ENCODE measurements at regions not wholly inside any gene's neighbourhood (a gene's known extent, or its start where the extent isn't known, plus 50 kb on each side); places are given as distances from the start of the nearest gene placed in this dataset.
"Not testable (repeated sequence)": the region's sequence is repeated elsewhere in the genome, so short reads cannot be mapped to it uniquely, and the experiment has no call there.

DNA sequence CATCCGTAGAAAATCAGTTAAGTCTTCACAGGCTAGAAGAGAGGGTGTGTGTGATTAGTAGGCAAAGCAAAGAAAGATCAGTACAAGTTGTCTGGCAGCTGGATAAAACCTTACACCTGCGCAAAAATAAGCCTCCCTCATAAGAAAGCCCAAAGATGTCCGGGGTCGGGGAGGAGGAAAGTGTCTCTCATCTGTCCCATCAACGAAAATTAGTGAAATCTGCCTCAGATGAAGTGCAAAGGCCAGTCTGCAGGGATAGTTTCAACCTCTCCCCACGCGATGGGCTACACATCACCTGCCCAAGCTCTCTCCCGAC, 333.9 kb downstream of the SRGAP2C start:
- DNase-seq, result no peak

DNA sequence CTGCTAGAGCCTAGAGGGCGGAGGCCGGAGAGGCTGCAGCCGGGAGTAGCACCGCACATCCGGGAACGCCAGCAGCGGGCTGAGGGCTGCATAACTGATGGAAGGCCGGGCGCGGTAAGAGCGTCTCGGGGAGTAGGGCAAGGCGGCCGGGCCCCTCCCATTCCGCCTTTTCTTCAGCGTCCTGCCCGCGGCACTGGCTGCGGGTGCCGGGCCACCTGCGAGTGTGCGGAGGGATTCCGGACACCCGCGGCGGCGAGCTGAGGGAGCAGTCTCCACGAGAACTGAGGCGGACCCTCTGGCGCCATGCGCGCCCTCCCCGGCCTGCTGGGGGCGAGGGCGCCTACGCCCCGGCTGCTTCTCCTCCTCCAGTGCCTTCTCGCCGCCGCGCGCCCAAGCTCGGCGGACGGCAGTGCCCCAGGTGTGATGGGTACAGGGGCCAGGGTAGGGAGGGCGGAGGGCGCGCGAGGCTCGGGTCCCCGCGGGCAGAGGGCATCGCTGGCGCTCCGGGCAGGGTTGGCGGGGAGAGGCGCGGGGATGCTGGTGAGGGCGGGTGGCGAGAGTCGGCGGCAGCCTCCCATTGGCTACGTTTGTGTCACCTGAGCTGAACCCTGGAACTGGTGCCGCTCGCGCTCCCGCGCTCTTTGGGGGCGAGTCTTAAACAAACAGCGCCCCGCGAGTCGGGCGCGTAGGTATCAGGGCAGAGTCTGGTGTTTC, 334.4 kb downstream of the SRGAP2C start:
- peak in 57 of 58 donors; percentile 2 to 83 (median 58) for DNase-seq

DNA sequence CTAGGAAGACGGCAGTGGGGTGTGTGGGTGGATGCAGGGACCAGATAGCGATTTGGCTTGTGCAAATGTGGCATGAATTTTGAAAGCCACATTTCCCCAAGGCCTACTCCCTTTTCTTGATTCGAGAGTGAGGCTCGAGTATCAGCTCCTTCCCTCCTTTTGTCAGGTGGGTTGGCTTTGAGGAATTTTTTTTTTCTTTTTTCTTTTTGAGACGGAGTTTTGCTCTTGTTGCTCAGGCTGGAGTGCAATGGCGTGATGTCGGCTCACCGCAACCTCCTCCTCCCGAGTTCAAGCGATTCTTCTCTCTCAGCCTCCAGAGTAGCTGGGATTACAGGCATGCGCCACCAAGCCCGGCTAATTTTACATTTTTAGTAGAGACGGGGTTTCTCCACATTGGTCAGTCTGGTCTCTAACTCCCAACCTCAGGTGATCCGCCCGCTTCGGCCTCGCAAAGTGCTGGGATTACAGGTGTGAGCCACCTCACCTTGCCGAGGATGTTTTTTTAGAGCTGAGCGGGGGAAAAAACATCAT, 335.0 kb downstream of the SRGAP2C start:
- peak in 1 of 58 donors; percentile 12 for DNase-seq

DNA sequence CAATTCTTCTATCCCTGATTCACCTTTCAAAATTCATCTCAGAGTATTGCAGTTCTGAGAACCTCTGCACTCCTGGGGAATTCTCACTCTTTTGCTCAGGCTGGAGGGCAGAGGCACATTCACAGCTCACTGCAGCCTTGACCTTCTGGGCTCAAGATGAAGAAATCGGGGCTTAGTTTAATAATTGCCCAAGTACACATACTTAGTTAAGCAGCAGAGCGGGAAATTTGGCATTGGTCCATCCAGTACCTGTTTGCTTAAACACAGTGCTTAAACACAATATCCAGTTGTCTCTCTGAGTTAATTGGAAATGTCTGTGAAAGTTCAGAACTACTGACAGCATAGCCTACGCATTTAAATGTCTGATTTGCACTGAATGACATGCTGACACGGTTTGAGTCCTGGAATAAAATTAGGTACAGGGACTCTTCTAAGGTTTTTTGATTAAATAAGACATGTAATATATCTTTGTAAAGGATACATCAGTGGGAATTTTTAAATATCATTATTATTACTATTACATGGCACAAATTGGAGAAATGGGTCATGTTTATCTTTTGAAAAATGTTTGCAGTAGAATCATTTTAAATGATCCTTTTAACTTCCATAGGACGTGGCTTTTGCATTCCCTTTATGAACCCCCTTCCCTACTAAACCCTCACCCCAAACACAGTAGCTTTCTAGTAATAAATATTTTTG, 337.4 kb downstream of the SRGAP2C start:
- DNase-seq, result no peak

DNA sequence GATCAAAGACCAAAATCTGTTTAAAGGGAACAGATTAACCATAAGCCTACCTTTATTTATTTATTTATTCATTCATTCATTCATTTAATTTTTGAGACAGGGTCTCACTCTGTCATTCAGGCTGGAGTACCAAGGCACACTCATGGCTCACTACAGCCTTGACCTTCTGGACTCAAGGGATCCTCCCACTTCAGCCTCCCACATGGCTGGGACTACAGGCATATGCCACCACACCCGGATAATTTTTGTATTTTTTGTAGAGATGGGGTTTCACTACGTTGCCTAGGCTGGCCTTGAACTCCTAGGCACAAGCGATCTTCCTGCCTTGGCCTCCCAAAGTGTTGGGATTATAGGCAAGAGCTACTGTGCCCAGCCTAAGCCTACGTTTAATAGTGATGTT, 338.3 kb downstream of the SRGAP2C start:
- not testable (repeated sequence) for DNase-seq

DNA sequence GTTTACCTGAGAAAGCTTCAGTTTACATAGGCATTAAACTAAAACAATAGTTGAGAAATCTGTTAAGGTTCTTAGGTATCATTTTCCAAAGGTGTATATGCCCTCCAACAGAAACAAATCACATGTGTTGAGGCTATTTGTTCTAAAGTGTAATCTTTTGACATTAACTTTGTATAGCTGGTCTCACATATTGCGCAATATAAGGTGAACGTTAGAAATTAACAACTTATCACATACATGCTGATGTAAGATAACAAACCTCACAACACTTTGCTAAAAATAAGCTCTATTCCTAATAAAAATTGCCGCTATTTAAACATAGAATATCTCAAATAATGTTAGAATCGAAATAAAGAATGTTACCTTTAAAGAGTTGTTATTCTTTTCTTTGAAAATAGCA, 340.6 kb downstream of the SRGAP2C start:
- DNase-seq, result no peak

DNA sequence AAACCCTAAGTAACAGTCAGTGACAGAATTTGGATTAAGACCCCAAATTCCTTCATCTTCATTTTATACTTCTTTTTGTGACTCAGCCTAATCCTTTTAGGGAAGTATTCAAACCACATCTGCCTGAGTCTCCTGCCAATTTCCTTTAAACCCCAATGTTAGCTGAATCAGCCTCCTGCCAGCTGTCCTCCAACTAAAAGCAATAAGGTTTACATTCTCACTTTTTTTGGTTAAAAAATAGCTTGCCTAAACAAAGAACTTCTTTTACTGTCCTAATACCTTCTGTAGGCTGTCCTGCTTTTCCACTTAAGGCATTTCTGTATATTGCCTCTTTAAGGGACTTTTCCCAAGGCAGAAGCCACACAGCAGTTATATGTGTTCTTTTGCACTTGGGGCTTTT, 344.2 kb downstream of the SRGAP2C start:
- not testable (repeated sequence) for DNase-seq

DNA sequence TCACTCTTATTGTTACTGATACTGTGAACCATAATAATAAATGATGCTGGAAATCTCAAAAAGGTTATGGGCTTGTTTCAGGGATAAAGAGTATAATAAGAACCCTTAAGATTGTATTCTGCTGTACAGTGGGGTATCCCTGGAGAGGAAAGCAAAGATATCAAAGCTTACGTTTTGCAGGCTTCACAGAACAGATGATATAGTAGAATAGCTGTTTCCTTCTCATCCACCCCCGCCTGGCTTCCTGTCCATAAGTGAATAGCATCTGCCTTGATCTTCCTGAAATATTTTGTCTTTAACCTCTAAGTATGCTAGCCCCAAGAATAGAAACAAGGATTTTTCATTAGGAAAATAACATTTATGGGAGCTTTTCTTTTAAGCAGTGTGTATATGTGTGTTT, 345.3 kb downstream of the SRGAP2C start:
- DNase-seq, result peak in 1 of 58 donors; percentile 7

DNA sequence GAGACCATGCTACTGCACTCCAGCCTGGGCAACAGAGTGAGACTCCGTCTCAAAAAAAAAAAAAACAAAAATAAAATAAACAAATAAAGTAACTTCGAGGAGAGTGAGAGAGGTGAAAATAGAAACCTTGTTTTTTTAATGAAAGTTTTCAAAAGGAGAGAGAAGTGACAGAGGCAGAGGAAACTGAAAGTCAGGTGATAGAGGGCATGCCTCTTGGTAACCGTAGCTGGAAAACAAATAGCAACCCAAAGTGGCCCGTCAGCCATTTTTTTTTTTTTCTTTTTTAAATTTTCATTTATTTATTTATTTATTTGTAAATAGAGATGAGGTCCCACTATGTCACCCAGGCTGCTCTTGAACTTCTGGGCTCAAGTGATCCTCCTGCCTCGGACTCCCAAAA, 347.0 kb downstream of the SRGAP2C start:
- not testable (repeated sequence) for DNase-seq

DNA sequence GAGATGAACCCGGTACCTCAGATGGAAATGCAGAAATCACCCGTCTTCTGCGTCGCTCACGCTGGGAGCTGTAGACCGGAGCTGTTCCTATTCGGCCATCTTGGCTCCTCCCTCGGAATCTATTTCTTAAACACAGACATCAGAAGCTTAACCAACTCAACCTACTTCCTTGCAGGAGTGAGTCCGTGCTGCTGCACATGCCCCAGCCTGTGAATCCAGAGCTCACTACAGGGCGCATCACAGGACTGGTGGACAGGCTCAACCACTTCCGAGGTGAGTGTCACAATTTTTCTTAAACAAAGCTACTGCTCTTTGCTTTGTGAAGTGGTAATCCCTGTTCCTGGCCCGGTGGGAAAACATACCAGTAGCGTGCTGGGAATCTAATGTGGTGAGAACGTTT, 353.4 kb downstream of the SRGAP2C start:
- DNase-seq, result not testable (repeated sequence)

DNA sequence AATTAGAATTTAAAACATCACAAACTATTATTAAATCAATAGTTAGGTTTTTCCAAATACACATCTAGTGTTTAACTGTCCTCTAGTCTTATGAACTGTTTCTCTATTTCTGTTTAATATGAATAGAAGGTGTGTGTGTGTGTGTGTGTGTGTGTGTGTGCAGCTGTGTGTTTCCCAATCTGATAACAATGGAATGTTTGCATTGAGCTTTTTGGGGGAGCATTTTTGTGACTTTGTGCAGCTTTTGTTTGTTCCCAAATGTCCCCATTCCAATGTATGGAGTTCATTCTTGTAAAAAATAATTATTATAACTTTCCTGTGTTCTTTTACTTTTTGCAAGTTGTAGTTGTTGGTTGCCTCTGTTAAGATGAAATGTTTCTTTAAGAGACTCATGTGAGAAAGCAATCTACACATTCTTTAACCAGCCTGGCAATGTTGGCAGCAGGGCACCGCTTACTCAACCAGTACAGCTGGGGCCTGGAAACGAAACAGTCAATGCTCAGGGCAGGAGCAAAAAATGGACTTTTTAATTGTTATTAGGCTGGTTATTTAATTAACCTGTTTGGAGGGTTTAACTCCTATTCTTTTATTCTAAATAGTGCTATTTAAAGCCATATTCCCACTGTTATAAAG, 354.3 kb downstream of the SRGAP2C start:
- no peak for DNase-seq

DNA sequence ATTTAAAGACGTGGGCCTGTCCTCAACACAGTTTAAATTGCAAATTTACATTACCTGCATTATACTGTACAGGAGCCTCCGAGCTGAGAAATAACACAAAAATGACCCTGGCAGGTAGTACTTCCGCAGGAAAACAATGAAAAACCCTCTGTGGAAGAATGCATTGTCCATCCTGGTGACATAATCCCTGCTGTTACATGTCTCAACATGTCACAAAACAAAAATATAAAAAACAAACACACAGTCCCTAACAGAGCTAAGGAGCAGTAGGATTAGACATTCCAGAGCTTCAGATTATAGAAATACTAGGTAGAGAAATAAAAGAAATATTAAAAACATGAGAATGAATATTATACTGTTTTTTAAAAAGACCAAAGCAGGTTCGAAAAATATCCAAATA, 359.2 kb downstream of the SRGAP2C start:
- DNase-seq, result not testable (repeated sequence)

DNA sequence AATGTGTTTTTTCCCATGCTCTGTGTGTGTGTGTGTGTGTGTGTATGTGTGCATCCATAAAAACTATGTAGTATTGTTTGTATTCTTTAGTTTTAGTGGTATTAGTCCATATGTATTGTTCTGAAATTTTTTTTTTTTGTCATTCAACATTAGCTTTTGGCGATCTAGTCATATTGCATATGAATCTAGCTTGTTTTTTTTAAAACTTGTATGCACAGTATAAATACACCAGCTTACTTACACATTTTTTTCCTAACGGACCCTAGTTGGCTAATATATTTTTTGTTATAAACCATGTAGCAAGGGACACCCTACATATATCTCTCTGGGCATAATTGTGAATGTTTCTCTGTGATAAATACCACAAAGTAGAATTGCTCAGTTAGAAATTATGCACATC, 359.7 kb downstream of the SRGAP2C start:
- no peak for DNase-seq

DNA sequence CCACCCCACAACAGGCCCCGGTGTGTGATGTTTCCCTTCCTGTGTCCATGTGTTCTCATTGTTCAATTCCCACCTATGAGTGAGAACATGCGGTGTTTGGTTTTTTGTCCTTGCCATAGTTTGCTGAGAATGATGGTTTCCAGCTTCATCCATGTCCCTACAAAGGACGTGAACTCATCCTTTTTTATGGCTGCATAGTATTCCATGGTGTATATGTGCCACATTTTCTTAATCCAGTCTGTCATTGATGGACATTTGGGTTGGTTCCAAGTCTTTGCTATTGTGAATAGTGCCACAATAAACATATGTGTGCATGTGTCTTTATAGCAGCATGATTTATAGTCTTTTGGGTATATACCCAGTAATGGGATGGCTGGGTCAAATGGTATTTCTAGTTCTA, 361.1 kb downstream of the SRGAP2C start:
- not testable (repeated sequence) for DNase-seq

DNA sequence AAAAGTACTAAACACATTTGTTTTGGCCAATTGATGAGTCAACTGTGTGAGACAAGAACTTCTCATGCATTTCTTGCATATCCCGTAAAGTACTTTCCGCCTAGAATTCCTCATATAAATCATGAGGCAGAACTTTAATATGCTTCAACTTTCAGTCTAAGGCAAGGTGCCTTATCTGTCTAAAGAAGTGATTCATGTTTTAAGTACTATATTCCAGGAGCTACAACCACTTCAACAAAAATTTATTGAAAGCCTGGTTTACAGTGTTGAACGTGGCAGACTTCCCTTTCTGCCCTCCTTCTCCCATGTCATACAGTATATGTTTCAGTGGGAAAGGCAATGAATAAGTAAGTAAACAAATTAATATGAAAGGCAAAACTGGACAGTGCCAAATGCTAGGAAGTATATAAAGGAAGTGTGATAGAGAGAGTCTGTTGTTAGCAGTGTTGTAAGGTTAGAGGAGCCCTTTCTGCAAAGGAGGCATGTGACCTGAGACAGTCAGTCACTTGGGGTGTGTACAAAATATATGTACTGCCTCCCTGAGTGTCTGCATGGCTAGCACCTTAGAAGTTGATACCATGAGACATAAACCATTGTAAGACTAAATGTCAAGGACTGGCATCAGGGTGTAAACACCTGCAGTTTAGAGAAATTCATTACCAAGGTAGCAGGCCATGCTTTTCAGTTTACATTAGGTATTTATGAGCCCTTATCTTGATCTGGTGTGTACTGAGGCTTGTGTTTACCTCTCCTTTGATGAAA, 362.2 kb downstream of the SRGAP2C start:
- no peak for DNase-seq

DNA sequence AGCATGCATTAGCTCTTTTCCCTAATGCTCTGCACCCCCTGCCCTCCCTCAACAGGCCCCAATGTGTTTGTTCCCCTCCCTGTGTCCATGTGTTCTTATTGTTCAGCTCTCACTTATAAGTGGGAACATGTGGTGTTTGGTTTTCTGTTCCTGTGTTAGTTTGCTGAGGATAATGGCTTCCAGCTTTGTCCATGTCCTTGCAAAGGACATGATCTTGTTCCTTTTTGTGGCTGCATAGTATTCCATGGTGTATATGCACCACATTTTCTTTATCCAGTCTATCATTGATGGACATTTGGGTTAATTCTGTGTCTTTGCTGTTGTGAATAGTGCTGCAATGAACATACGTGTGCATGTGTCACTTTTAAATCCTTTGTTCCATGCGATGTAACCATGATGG, 363.0 kb downstream of the SRGAP2C start:
- not testable (repeated sequence) for DNase-seq

DNA sequence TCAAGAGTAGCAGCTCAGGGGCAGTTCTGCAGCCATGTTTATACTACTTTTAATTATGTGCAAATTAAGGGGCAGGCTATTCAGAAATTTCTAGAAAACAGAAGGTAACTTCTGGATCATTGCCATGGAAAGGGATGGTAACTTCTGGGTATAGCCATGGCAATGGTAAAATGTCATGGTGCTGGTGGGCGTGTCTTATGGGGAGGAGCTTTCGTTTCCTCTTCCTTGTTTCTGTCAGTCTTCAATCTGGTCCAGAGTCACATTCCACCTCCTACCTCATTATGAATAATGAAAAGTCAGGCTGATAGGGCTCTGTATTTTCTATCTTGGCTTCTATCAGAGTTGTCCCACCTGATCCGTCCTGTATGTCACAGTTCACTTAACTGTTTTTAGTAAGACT, 366.0 kb downstream of the SRGAP2C start:
- DNase-seq, result not testable (repeated sequence)

DNA sequence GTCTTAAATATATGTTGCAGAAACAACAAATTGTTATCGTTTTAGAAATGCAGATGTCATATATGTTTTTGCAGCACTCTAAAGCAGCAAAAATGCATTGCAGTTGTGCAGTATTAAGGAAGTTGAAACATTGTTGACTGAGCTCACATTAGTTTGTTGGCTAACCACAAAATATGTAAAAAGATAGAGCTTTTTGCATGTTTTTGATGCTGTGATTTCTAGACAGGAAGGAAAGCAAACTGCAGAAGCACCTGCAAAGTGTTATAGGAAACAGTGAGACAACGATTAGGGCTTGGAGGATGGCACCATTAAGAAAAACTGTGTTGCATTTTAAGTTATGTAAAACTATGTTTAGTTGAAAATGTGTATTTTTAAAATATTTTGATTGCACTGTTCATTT, 366.7 kb downstream of the SRGAP2C start:
- not testable (repeated sequence) for DNase-seq

DNA sequence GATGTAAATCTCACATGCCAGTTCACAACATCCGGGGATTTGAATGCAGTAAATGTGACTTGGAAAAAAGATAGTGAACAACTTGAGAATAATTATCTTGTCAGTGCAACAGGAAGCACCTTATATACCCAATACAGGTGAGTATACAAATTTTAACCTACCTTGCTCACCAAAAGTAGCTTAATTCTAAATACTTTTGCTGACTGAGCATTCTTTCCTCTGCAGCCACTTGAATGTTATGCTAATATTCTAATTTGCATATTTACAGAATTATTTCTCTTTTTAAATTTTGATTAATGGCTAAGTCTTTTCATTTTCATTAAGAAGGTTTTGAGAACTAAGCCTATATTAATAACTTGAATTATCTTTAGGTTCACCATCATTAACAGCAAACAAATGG, 371.8 kb downstream of the SRGAP2C start:
- not testable (repeated sequence) for DNase-seq

DNA sequence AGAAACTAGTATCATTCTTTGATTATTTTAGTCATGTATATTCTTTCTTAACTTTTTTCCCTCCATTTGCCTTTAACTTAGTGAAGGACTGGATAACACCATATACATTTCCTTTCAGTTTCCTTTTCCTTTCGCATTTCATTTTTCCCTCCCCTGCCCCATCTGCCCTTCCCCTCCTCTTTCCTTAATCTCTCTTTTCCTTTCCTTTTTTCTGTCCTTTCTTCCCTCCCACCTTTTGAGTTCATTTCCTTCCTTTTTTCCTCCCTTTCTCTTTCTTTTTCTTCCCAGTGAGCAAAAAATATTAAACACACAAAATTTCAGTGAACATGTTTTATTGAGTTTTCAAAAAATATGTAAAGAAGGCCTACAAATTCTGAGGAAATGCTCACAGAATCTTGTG, 373.3 kb downstream of the SRGAP2C start:
- not testable (repeated sequence) for DNase-seq

DNA sequence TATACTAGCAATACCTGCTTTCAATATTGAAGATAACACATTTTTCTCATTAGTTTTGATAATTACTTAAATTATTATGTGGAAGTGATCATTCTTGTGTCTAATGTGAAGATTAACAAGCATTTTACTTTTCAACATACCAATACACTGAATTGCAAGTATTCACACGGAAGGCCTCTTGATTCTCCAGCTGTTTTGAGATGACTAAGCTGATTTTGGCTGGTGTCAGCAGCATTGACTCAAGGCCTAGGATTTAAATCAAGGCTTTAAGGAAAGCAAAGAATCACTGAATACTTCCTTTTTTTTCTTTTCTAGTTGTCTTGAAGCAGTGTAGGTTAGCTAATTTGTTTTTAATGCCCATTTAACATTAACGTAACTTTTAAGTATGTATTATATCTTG, 373.7 kb downstream of the SRGAP2C start:
- DNase-seq, result no peak

DNA sequence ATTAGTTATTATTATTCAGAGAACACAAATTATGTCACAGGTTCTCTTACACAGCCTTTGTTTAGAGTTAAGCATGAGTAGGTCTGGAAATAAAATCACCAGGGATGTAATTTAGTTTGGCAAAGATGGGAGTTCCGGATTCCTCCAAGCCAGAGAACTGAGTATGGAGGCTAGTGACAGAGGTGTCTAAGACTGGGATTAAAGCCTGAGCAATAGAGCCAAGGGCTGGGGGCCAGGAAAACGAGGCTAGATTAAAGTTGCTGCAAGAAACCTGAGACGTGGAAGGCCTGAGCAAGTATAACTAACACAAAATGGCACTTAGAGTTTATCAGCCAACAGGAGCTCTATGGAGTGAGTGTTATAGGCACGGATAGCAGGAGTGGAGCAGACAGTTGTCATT, 381.6 kb downstream of the SRGAP2C start:
- DNase-seq, result no peak
